ENCODE measurements at regions not wholly inside any gene's neighbourhood (a gene's known extent, or its start where the extent isn't known, plus 50 kb on each side); places are given as distances from the start of the nearest gene placed in this dataset.

GRCh38 chr17:65385726-65386125, 175.7 kb downstream of the AXIN2 start:
- TF ChIP-seq CTCF (IDR thresholded peaks at IDR 0.05) = no peak
- no peak for TF ChIP-seq EP300 (IDR thresholded peaks at IDR 0.05)

All from ovary (tissue), 3 donors.